ENCODE measurements at regions not wholly inside any gene's neighbourhood (a gene's known extent, or its start where the extent isn't known, plus 50 kb on each side); places are given as distances from the start of the nearest gene placed in this dataset.

- TF ChIP-seq POLR2A (IDR thresholded peaks at IDR 0.05): no peak
- TF ChIP-seq, protein P1, sequence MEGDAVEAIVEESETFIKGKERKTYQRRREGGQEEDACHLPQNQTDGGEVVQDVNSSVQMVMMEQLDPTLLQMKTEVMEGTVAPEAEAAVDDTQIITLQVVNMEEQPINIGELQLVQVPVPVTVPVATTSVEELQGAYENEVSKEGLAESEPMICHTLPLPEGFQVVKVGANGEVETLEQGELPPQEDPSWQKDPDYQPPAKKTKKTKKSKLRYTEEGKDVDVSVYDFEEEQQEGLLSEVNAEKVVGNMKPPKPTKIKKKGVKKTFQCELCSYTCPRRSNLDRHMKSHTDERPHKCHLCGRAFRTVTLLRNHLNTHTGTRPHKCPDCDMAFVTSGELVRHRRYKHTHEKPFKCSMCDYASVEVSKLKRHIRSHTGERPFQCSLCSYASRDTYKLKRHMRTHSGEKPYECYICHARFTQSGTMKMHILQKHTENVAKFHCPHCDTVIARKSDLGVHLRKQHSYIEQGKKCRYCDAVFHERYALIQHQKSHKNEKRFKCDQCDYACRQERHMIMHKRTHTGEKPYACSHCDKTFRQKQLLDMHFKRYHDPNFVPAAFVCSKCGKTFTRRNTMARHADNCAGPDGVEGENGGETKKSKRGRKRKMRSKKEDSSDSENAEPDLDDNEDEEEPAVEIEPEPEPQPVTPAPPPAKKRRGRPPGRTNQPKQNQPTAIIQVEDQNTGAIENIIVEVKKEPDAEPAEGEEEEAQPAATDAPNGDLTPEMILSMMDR (IDR thresholded peaks at IDR 0.05): no peak
- H3K4me1 ChIP-seq: no peaks in the 10 kb centered on the region
- intact Hi-C loops (cut with DNase I): no loop called here
- DNase-seq (no peak), ATAC-seq (no peak)
- H3K9me3 ChIP-seq: no peaks in the 10 kb centered on the region
- 76 to 83% (median 78%) methylated on average over 5 of the region's 5 CpGs for WGBS, 4 donors
- H3K27ac ChIP-seq: no peak overlapping the region
- peaks cover 0 to 12% (median 6%) of the 10 kb centered on the region in 9 donors for H3K27me3 ChIP-seq
- H3K36me3 ChIP-seq: no peaks in the 10 kb centered on the region
- H3K4me3 ChIP-seq: no peak overlapping the region
These were observed 83.1 kb upstream of the LINGO1 start for GRCh38 chr15:77715860-77716259.

- intact Hi-C loops (cut with DNase I): no loop called here
- ATAC-seq (no peak), DNase-seq (no peak)
- Histone ChIP-seq H3K9me3 (no peaks in the 10 kb centered on the region), H3K36me3 (no peaks in the 10 kb centered on the region), H3K27ac (no peak overlapping the region), H3K4me3 (no peak overlapping the region), H3K27me3 (peaks cover 0 to 12% (median 6%) of the 10 kb centered on the region in 9 donors), H3K4me1 (no peaks in the 10 kb centered on the region)
- 40 to 78% (median 53%) methylated on average over 6 of the region's 6 CpGs for WGBS, 4 donors
- TF ChIP-seq, protein P1 (IDR thresholded peaks at IDR 0.05): no peak
- no peak for TF ChIP-seq POLR2A (IDR thresholded peaks at IDR 0.05)
These were observed 82.3 kb upstream of the LINGO1 start for GRCh38 chr15:77715051-77715450.

- DNase-seq: no peak
- Histone ChIP-seq H3K4me3 (no peak overlapping the region), H3K27ac (no peak overlapping the region), H3K27me3 (peaks cover 0 to 12% (median 6%) of the 10 kb centered on the region in 9 donors), H3K9me3 (no peaks in the 10 kb centered on the region), H3K36me3 (no peaks in the 10 kb centered on the region), H3K4me1 (no peaks in the 10 kb centered on the region)
- ATAC-seq: no peak
- TF ChIP-seq POLR2A (IDR thresholded peaks at IDR 0.05): no peak
- TF ChIP-seq, protein P1 (IDR thresholded peaks at IDR 0.05): no peak
- intact Hi-C loops (cut with DNase I): no loop called here
- 40 to 62% (median 55%) methylated on average over 10 to 13 of the region's 13 CpGs for WGBS, 4 donors
These were observed 81.8 kb upstream of the LINGO1 start for GRCh38 chr15:77714555-77714954.

DNA sequence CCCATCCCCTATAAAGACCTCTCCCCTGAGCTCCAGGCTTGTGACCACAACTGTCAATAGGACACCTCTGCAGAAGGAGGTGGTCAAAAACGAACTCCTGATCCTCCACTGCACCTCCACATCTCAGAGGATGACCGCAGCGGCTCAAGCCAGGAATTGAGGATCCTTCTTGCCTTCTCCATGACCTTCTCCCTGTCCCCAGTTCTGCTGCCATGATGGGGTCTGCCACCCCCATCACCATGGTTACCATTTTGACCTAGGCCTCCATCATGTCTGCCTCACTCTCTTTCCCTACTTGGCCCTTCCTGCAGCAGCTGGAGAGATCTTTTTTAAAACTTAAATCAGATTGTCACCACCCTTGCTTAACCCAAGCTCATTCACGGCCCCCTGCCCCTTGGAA, 81.3 kb upstream of the LINGO1 start:
- no peak for TF ChIP-seq POLR2A (IDR thresholded peaks at IDR 0.05)
- TF ChIP-seq, protein P1 (IDR thresholded peaks at IDR 0.05): no peak
- H3K36me3 ChIP-seq: no peaks in the 10 kb centered on the region
- H3K27ac ChIP-seq: no peak overlapping the region
- peaks cover 0 to 12% (median 6%) of the 10 kb centered on the region in 9 donors for H3K27me3 ChIP-seq
- no peaks in the 10 kb centered on the region for H3K9me3 ChIP-seq
- H3K4me3 ChIP-seq: no peak overlapping the region
- no peak for DNase-seq
- no peaks in the 10 kb centered on the region for H3K4me1 ChIP-seq
- intact Hi-C loops (cut with DNase I): no loop called here
- no peak for ATAC-seq
- 64 to 77% (median 65%) methylated on average over 4 of the region's 4 CpGs for WGBS, 4 donors

Data from heart left ventricle (tissue), 16 donors.